Ascending aorta (tissue), 2 donors: ENCODE measurements at regions not wholly inside any gene's neighbourhood (a gene's known extent, or its start where the extent isn't known, plus 50 kb on each side); places are given as distances from the start of the nearest gene placed in this dataset.

ENCODE experiments used
- DNase-seq, 2 donors: peaks; one replicate each; pipeline ENCODE4 v3.0.0-alpha.2; 2019; ENCODE audit warnings: low spot score in 2 of 2
- H3K27ac ChIP-seq, 2 donors: fragments of 200-600 bp; sonication (generic); one replicate each; pipeline ENCODE4 v1.5.1; 2016 to 2017; ENCODE audit warnings: mild to moderate bottlenecking in 1 of 2
- H3K27me3 ChIP-seq: fragments of 200-600 bp; sonication (generic); one replicate; pipeline ENCODE4 v1.5.1; 2017
- H3K36me3 ChIP-seq, 2 donors: fragments of 200-600 bp; sonication (generic); one replicate each; pipeline ENCODE4 v1.5.1; 2016
- H3K4me1 ChIP-seq, 2 donors: fragments of 200-600 bp; sonication (generic); one replicate each; pipeline ENCODE4 v1.5.1; 2016 to 2017; ENCODE audit warnings: mild to moderate bottlenecking in 1 of 2
- H3K4me3 ChIP-seq, 2 donors: fragments of 200-600 bp; sonication (generic); one replicate each; pipeline ENCODE4 v1.5.1; 2016 to 2017; ENCODE audit warnings: mild to moderate bottlenecking in 1 of 2
- H3K9me3 ChIP-seq, 2 donors: fragments of 200-600 bp; sonication (generic); one replicate each; pipeline ENCODE4 v1.5.1; 2016
- CTCF ChIP-seq, 3 experiments: fragments of 200-600 bp in 2 of 3; fragments of 450-650 bp in 1 of 3; sonication (generic) in 2 of 3; IDR thresholded peaks; one replicate each; pipeline ENCODE4 v1.5.1; 2016 to 2019; ENCODE audit warnings: antibody characterized with exemption in 3 of 3, mild to moderate bottlenecking in 1 of 3, moderate library complexity in 1 of 3
- intact Hi-C: fragments of 100-400 bp; cut with DNase I; formaldehyde crosslinking; loops from one replicate; pipeline ENCODE4 v1.15.1; 2023

- TF ChIP-seq CTCF (IDR thresholded peaks at IDR 0.05) = no peak
- Histone ChIP-seq H3K36me3 (no peaks in the 10 kb centered on the region), H3K27me3 (no peaks in the 10 kb centered on the region), H3K4me1 (no peaks in the 10 kb centered on the region), H3K27ac (no peak overlapping the region), H3K4me3 (no peak overlapping the region), H3K9me3 (no peaks in the 10 kb centered on the region)
- no peak for DNase-seq
- intact Hi-C loops = no loop called here
Measured at GRCh38 chr14:97854918-97855317, 1057.7 kb downstream of the VRK1 start.

GRCh38 chr14:97866195-97866594 lies 1069.0 kb downstream of the VRK1 start:
- DNase-seq = no peak
- Histone ChIP-seq H3K9me3 (no peaks in the 10 kb centered on the region), H3K27ac (no peak overlapping the region), H3K36me3 (no peaks in the 10 kb centered on the region), H3K4me1 (no peaks in the 10 kb centered on the region), H3K4me3 (no peak overlapping the region), H3K27me3 (no peaks in the 10 kb centered on the region)
- TF ChIP-seq CTCF (IDR thresholded peaks at IDR 0.05) = no peak
- intact Hi-C loops = no loop called here

GRCh38 chr14:97866664-97867063 lies 1069.5 kb downstream of the VRK1 start:
- Histone ChIP-seq H3K36me3 (no peaks in the 10 kb centered on the region), H3K27ac (no peak overlapping the region), H3K4me1 (no peaks in the 10 kb centered on the region), H3K4me3 (no peak overlapping the region), H3K27me3 (no peaks in the 10 kb centered on the region), H3K9me3 (no peaks in the 10 kb centered on the region)
- intact Hi-C loops = no loop called here
- no peak for DNase-seq
- TF ChIP-seq CTCF (IDR thresholded peaks at IDR 0.05) = no peak

GRCh38 chr14:97873291-97873690 lies 1076.1 kb downstream of the VRK1 start:
- Histone ChIP-seq H3K27ac (no peak overlapping the region), H3K27me3 (no peaks in the 10 kb centered on the region), H3K4me1 (peaks cover 1 to 3% of the 10 kb centered on the region in 2 donors), H3K9me3 (no peaks in the 10 kb centered on the region), H3K36me3 (no peaks in the 10 kb centered on the region), H3K4me3 (no peak overlapping the region)
- no peak for DNase-seq
- no peak for TF ChIP-seq CTCF (IDR thresholded peaks at IDR 0.05)
- intact Hi-C loops = no loop called here

GRCh38 chr14:97874394-97874793 lies 1077.2 kb downstream of the VRK1 start:
- H3K4me1 ChIP-seq = peaks cover 2 to 10% of the 10 kb centered on the region in 2 donors
- no peak for TF ChIP-seq CTCF (IDR thresholded peaks at IDR 0.05)
- no peaks in the 10 kb centered on the region for H3K27me3 ChIP-seq
- intact Hi-C loops = no loop called here
- DNase-seq = no peak
- no peak overlapping the region for H3K27ac ChIP-seq
- H3K9me3 ChIP-seq = no peaks in the 10 kb centered on the region
- no peaks in the 10 kb centered on the region for H3K36me3 ChIP-seq
- H3K4me3 ChIP-seq = no peak overlapping the region

GRCh38 chr14:97878206-97878605 lies 1081.0 kb downstream of the VRK1 start:
- H3K36me3 ChIP-seq = no peaks in the 10 kb centered on the region
- H3K4me3 ChIP-seq = no peak overlapping the region
- no peaks in the 10 kb centered on the region for H3K27me3 ChIP-seq
- no peaks in the 10 kb centered on the region for H3K9me3 ChIP-seq
- H3K27ac ChIP-seq = peak overlapping the region; percentile 26 to 37
- H3K4me1 ChIP-seq = peaks cover 2 to 10% of the 10 kb centered on the region in 2 donors
- intact Hi-C loops = no loop called here
- no peak for TF ChIP-seq CTCF (IDR thresholded peaks at IDR 0.05)
- peak in 1 of 2 donors; percentile 63 for DNase-seq
